Subcutaneous abdominal adipose tissue (tissue), 5 donors: ENCODE measurements at regions not wholly inside any gene's neighbourhood (a gene's known extent, or its start where the extent isn't known, plus 50 kb on each side); places are given as distances from the start of the nearest gene placed in this dataset.

ENCODE experiments used
- H3K27ac ChIP-seq: one replicate; pipeline ENCODE4 v1.7.0; 2013; ENCODE audit warnings: low read depth, mild to moderate bottlenecking, inconsistent platforms, low read length, moderate library complexity
- H3K27me3 ChIP-seq, 5 donors: one replicate each; pipeline ENCODE4 v1.7.0; 2013; ENCODE audit warnings: low read length in 5 of 5, inconsistent platforms in 1 of 5; ENCODE audit not compliant: control insufficient read depth in 5 of 5, insufficient read depth in 4 of 5
- H3K36me3 ChIP-seq, 5 donors: one replicate each; pipeline ENCODE4 v1.7.0; 2013; ENCODE audit warnings: low read length in 5 of 5; ENCODE audit not compliant: control insufficient read depth in 5 of 5, insufficient read depth in 5 of 5
- H3K4me1 ChIP-seq, 5 donors: one replicate each; pipeline ENCODE4 v1.7.0; 2013; ENCODE audit warnings: low read length in 5 of 5, mild to moderate bottlenecking in 3 of 5, moderate library complexity in 1 of 5; ENCODE audit not compliant: control insufficient read depth in 5 of 5, insufficient read depth in 5 of 5
- H3K4me3 ChIP-seq, 5 donors: one replicate each; pipeline ENCODE4 v1.7.0; 2013; ENCODE audit warnings: low read length in 5 of 5, low read depth in 1 of 5
- H3K9ac ChIP-seq, 5 donors: one replicate each; pipeline ENCODE4 v1.7.0; 2013; ENCODE audit warnings: low read length in 5 of 5, mild to moderate bottlenecking in 4 of 5, moderate library complexity in 3 of 5
- H3K9me3 ChIP-seq, 5 donors: one replicate each; pipeline ENCODE4 v1.7.0; 2013; ENCODE audit warnings: low read length in 5 of 5; ENCODE audit not compliant: control insufficient read depth in 5 of 5
- donor health status: healthy.
- donor health status: healthy.
- donor health status: healthy.
- donor health status: healthy.
- donor health status: healthy.

- Histone ChIP-seq H3K4me1 (no peaks in the 10 kb centered on the region), H3K4me3 (no peak overlapping the region), H3K9me3 (peaks cover 0 to 17% (median 13%) of the 10 kb centered on the region in 5 donors), H3K36me3 (no peaks in the 10 kb centered on the region), H3K27ac (no peak overlapping the region), H3K9ac (no peak overlapping the region), H3K27me3 (no peaks in the 10 kb centered on the region)
Measured at GRCh38 chr3:165716592-165716991, 120.6 kb downstream of the BCHE start.

GRCh38 chr3:165713479-165713878 is 123.7 kb downstream of the BCHE start:
- H3K27ac ChIP-seq = no peak overlapping the region
- H3K36me3 ChIP-seq = no peaks in the 10 kb centered on the region
- H3K9me3 ChIP-seq = peaks cover 0 to 3% (median 0%) of the 10 kb centered on the region in 5 donors
- no peak overlapping the region for H3K4me3 ChIP-seq
- H3K4me1 ChIP-seq = no peaks in the 10 kb centered on the region
- no peaks in the 10 kb centered on the region for H3K27me3 ChIP-seq
- H3K9ac ChIP-seq = no peak overlapping the region

GRCh38 chr3:165712382-165712781 is 124.8 kb downstream of the BCHE start:
- no peaks in the 10 kb centered on the region for H3K36me3 ChIP-seq
- no peaks in the 10 kb centered on the region for H3K27me3 ChIP-seq
- H3K27ac ChIP-seq = no peak overlapping the region
- H3K9ac ChIP-seq = no peak overlapping the region
- H3K9me3 ChIP-seq = peaks cover 0 to 2% (median 0%) of the 10 kb centered on the region in 5 donors
- H3K4me1 ChIP-seq = no peaks in the 10 kb centered on the region
- no peak overlapping the region for H3K4me3 ChIP-seq

GRCh38 chr3:165697910-165698309 is 139.3 kb downstream of the BCHE start:
- Histone ChIP-seq H3K9me3 (peaks cover 0 to under 1% (median 0%) of the 10 kb centered on the region in 5 donors), H3K36me3 (no peaks in the 10 kb centered on the region), H3K9ac (no peak overlapping the region), H3K27me3 (no peaks in the 10 kb centered on the region), H3K4me3 (no peak overlapping the region), H3K4me1 (no peaks in the 10 kb centered on the region), H3K27ac (no peak overlapping the region)

- Histone ChIP-seq H3K27me3 (no peaks in the 10 kb centered on the region), H3K4me3 (no peak overlapping the region), H3K36me3 (no peaks in the 10 kb centered on the region), H3K27ac (no peak overlapping the region), H3K9me3 (peaks cover 0 to 7% (median 2%) of the 10 kb centered on the region in 5 donors), H3K9ac (no peak overlapping the region), H3K4me1 (no peaks in the 10 kb centered on the region)
Measured at GRCh38 chr3:165696496-165696895, 140.7 kb downstream of the BCHE start.

- H3K9ac ChIP-seq = no peak overlapping the region
- no peaks in the 10 kb centered on the region for H3K4me1 ChIP-seq
- H3K4me3 ChIP-seq = no peak overlapping the region
- H3K27me3 ChIP-seq = no peaks in the 10 kb centered on the region
- H3K36me3 ChIP-seq = no peaks in the 10 kb centered on the region
- no peaks in the 10 kb centered on the region for H3K9me3 ChIP-seq
- no peak overlapping the region for H3K27ac ChIP-seq
Measured at GRCh38 chr3:165683947-165684346, 153.3 kb downstream of the BCHE start.

- H3K27ac ChIP-seq = no peak overlapping the region
- no peak overlapping the region for H3K9ac ChIP-seq
- no peaks in the 10 kb centered on the region for H3K4me1 ChIP-seq
- no peaks in the 10 kb centered on the region for H3K27me3 ChIP-seq
- no peak overlapping the region for H3K4me3 ChIP-seq
- peaks cover 0 to 3% (median 0%) of the 10 kb centered on the region in 5 donors for H3K9me3 ChIP-seq
- H3K36me3 ChIP-seq = no peaks in the 10 kb centered on the region
Measured at GRCh38 chr3:165682734-165683133, 154.5 kb downstream of the BCHE start.

- Histone ChIP-seq H3K4me1 (no peaks in the 10 kb centered on the region), H3K9me3 (peaks cover 0 to 3% (median 0%) of the 10 kb centered on the region in 5 donors), H3K27me3 (no peaks in the 10 kb centered on the region), H3K36me3 (no peaks in the 10 kb centered on the region), H3K4me3 (no peak overlapping the region), H3K27ac (no peak overlapping the region), H3K9ac (no peak overlapping the region)
Measured at GRCh38 chr3:165669967-165670366, 167.3 kb downstream of the BCHE start.

GRCh38 chr3:165669504-165669903 is 167.7 kb downstream of the BCHE start:
- no peak overlapping the region for H3K9ac ChIP-seq
- H3K4me3 ChIP-seq = no peak overlapping the region
- H3K27me3 ChIP-seq = no peaks in the 10 kb centered on the region
- H3K36me3 ChIP-seq = no peaks in the 10 kb centered on the region
- H3K27ac ChIP-seq = no peak overlapping the region
- no peaks in the 10 kb centered on the region for H3K4me1 ChIP-seq
- peaks cover 0 to 3% (median 0%) of the 10 kb centered on the region in 5 donors for H3K9me3 ChIP-seq

- H3K4me3 ChIP-seq = no peak overlapping the region
- H3K9me3 ChIP-seq = no peaks in the 10 kb centered on the region
- H3K27ac ChIP-seq = no peak overlapping the region
- no peaks in the 10 kb centered on the region for H3K4me1 ChIP-seq
- H3K36me3 ChIP-seq = no peaks in the 10 kb centered on the region
- H3K27me3 ChIP-seq = no peaks in the 10 kb centered on the region
- H3K9ac ChIP-seq = no peak overlapping the region
Measured at GRCh38 chr3:165667676-165668075, 169.5 kb downstream of the BCHE start.

GRCh38 chr3:165658027-165658426 is 179.2 kb downstream of the BCHE start:
- Histone ChIP-seq H3K9me3 (no peaks in the 10 kb centered on the region), H3K9ac (no peak overlapping the region), H3K27me3 (no peaks in the 10 kb centered on the region), H3K4me3 (no peak overlapping the region), H3K4me1 (no peaks in the 10 kb centered on the region), H3K36me3 (no peaks in the 10 kb centered on the region), H3K27ac (no peak overlapping the region)
